NB4 (cell line): ENCODE measurements at regions not wholly inside any gene's neighbourhood (a gene's known extent, or its start where the extent isn't known, plus 50 kb on each side); places are given as distances from the start of the nearest gene placed in this dataset.

Source experiments
- CTCF ChIP-seq: IDR thresholded peaks from one replicate; pipeline ENCODE4 v1.5.1; 2012; ENCODE audit warnings: low read depth, low read length
- MAX ChIP-seq: IDR thresholded peaks from 2 replicates; pipeline ENCODE4 v1.6.1; 2011; ENCODE audit warnings: low read depth, low read length
- MYC ChIP-seq: IDR thresholded peaks from 2 replicates; pipeline ENCODE4 v1.6.1; 2011; ENCODE audit warnings: low read depth, low read length
- POLR2A ChIP-seq: IDR thresholded peaks from 2 replicates; pipeline ENCODE4 v1.6.1; 2011; ENCODE audit warnings: mild to moderate bottlenecking; ENCODE audit not compliant: insufficient read length; ENCODE audit errors: extremely low read depth

- no peak for TF ChIP-seq CTCF
- no peak for TF ChIP-seq POLR2A
- no peak for TF ChIP-seq MYC
- TF ChIP-seq MAX, result no peak
These were observed 373.0 kb downstream of the MID1IP1 start for GRCh38 chrX:39174241-39174771.
